Fibroblast of gingiva (primary cell): ENCODE measurements at regions not wholly inside any gene's neighbourhood (a gene's known extent, or its start where the extent isn't known, plus 50 kb on each side); places are given as distances from the start of the nearest gene placed in this dataset.

Source experiments
- DNase-seq: peaks from one replicate; pipeline ENCODE4 v3.0.0-alpha.2; 2011; ENCODE audit warnings: low read depth

GRCh38 chr4:177573507-177573906 is 131.3 kb upstream of the AGA start:
- peak; percentile 79 for DNase-seq

- no peak for DNase-seq
Measured at GRCh38 chr4:177574446-177574845, 132.2 kb upstream of the AGA start.

- DNase-seq, result no peak
Measured at GRCh38 chr4:177579649-177580048, 137.4 kb upstream of the AGA start.

- no peak for DNase-seq
Measured at GRCh38 chr4:177582992-177583391, 140.8 kb upstream of the AGA start.

GRCh38 chr4:177587989-177588388 is 145.8 kb upstream of the AGA start:
- no peak for DNase-seq

- no peak for DNase-seq
Measured at GRCh38 chr4:177595386-177595785, 153.1 kb upstream of the AGA start.

- peak; percentile 14 for DNase-seq
Measured at GRCh38 chr4:177596035-177596434, 153.8 kb upstream of the AGA start.

- DNase-seq, result no peak
Measured at GRCh38 chr4:177596991-177597390, 154.8 kb upstream of the AGA start.

GRCh38 chr4:177605252-177605651 is 163.0 kb upstream of the AGA start:
- no peak for DNase-seq

- no peak for DNase-seq
Measured at GRCh38 chr4:177607111-177607573, 164.9 kb upstream of the AGA start.

GRCh38 chr4:177611974-177612664 is 169.9 kb upstream of the AGA start:
- DNase-seq, result no peak

GRCh38 chr4:177612684-177613083 is 170.4 kb upstream of the AGA start:
- DNase-seq, result no peak

- DNase-seq, result no peak
Measured at GRCh38 chr4:177632481-177632880, 190.2 kb upstream of the AGA start.

GRCh38 chr4:177638871-177639270 is 196.6 kb upstream of the AGA start:
- DNase-seq, result no peak

GRCh38 chr4:177640864-177641263 is 198.6 kb upstream of the AGA start:
- DNase-seq, result no peak

GRCh38 chr4:177660223-177660622 is 218.0 kb upstream of the AGA start:
- DNase-seq, result no peak

GRCh38 chr4:177667687-177668086 is 225.4 kb upstream of the AGA start:
- no peak for DNase-seq

GRCh38 chr4:177671387-177671786 is 229.2 kb upstream of the AGA start:
- no peak for DNase-seq

GRCh38 chr4:177671845-177672244 is 229.6 kb upstream of the AGA start:
- DNase-seq, result no peak

GRCh38 chr4:177673985-177674489 is 231.8 kb upstream of the AGA start:
- no peak for DNase-seq

- DNase-seq, result no peak
Measured at GRCh38 chr4:177680308-177680707, 238.1 kb upstream of the AGA start.

- DNase-seq, result no peak
Measured at GRCh38 chr4:177681902-177682301, 239.7 kb upstream of the AGA start.

- no peak for DNase-seq
Measured at GRCh38 chr4:177687117-177687516, 244.9 kb upstream of the AGA start.

GRCh38 chr4:177692907-177693306 is 250.7 kb upstream of the AGA start:
- no peak for DNase-seq
